Vagina (tissue), 2 donors: ENCODE measurements at regions not wholly inside any gene's neighbourhood (a gene's known extent, or its start where the extent isn't known, plus 50 kb on each side); places are given as distances from the start of the nearest gene placed in this dataset.

Source experiments
- POLR2A ChIP-seq, 2 donors: fragments of 450-650 bp; IDR thresholded peaks; one replicate each; pipeline ENCODE4 v1.6.1; 2017; ENCODE audit warnings: antibody characterized with exemption in 2 of 2, mild to moderate bottlenecking in 2 of 2, moderate library complexity in 2 of 2
- POLR2AphosphoS5 ChIP-seq, 2 donors: sonication (generic); formaldehyde crosslinking; IDR thresholded peaks; one replicate each; pipeline ENCODE4 v1.9.0; 2017; ENCODE audit warnings: antibody characterized with exemption in 2 of 2, mild to moderate bottlenecking in 2 of 2, low read depth in 1 of 2; ENCODE audit not compliant: insufficient read depth in 1 of 2
- TF ChIP-seq, protein P1 (sequence below), 3 experiments: fragments of 450-650 bp in 2 of 3; fragments of 200-600 bp in 1 of 3; sonication (generic) in 1 of 3; IDR thresholded peaks; one replicate each; pipeline ENCODE4 v1.5.1; 2017 to 2019; ENCODE audit warnings: antibody characterized with exemption in 3 of 3, mild to moderate bottlenecking in 2 of 3, moderate library complexity in 2 of 3

DNA sequence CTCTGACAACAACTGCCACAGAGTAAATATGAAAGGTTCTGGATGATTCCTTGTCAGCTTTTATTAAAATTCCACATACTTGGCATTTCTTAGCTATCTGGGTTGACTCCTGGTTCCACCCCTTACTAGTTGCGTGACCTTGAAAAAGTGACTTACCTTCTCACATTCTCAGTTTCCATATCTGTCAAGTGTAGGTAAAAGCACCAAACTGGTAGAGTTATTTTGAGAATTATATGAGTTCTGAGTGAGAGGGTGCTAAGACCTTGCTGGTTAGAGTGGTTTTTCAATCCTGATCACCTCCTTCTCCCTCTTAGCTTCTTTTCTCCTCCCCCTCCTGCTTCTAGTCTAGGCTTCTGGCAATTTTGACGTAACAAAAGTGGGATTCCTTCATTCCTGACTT is 83.4 kb upstream of the ABCD3 start:
- no peak for TF ChIP-seq POLR2A (IDR thresholded peaks at IDR 0.05)
- TF ChIP-seq, protein P1, sequence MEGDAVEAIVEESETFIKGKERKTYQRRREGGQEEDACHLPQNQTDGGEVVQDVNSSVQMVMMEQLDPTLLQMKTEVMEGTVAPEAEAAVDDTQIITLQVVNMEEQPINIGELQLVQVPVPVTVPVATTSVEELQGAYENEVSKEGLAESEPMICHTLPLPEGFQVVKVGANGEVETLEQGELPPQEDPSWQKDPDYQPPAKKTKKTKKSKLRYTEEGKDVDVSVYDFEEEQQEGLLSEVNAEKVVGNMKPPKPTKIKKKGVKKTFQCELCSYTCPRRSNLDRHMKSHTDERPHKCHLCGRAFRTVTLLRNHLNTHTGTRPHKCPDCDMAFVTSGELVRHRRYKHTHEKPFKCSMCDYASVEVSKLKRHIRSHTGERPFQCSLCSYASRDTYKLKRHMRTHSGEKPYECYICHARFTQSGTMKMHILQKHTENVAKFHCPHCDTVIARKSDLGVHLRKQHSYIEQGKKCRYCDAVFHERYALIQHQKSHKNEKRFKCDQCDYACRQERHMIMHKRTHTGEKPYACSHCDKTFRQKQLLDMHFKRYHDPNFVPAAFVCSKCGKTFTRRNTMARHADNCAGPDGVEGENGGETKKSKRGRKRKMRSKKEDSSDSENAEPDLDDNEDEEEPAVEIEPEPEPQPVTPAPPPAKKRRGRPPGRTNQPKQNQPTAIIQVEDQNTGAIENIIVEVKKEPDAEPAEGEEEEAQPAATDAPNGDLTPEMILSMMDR (IDR thresholded peaks at IDR 0.05) = no peak
- TF ChIP-seq POLR2AphosphoS5 (IDR thresholded peaks at IDR 0.05; ENCODE audit: insufficient read depth in 1 of 2, low read depth in 1 of 2) = no peak
